Esophagus squamous epithelium (tissue), 4 donors: ENCODE measurements at regions not wholly inside any gene's neighbourhood (a gene's known extent, or its start where the extent isn't known, plus 50 kb on each side); places are given as distances from the start of the nearest gene placed in this dataset.

Source experiments
- POLR2A ChIP-seq, 4 donors: fragments of 450-650 bp; IDR thresholded peaks; one replicate each; pipeline ENCODE4 v1.6.1; 2017; ENCODE audit warnings: antibody characterized with exemption in 4 of 4, mild to moderate bottlenecking in 4 of 4, moderate library complexity in 3 of 4
- TF ChIP-seq, protein P1 (sequence below), 6 experiments: fragments of 450-650 bp in 4 of 6; fragments of 200-600 bp in 2 of 6; sonication (generic) in 2 of 6; IDR thresholded peaks; one replicate each; pipeline ENCODE4 v1.5.1; 2016 to 2019; ENCODE audit warnings: antibody characterized with exemption in 6 of 6, mild to moderate bottlenecking in 4 of 6, moderate library complexity in 4 of 6

DNA sequence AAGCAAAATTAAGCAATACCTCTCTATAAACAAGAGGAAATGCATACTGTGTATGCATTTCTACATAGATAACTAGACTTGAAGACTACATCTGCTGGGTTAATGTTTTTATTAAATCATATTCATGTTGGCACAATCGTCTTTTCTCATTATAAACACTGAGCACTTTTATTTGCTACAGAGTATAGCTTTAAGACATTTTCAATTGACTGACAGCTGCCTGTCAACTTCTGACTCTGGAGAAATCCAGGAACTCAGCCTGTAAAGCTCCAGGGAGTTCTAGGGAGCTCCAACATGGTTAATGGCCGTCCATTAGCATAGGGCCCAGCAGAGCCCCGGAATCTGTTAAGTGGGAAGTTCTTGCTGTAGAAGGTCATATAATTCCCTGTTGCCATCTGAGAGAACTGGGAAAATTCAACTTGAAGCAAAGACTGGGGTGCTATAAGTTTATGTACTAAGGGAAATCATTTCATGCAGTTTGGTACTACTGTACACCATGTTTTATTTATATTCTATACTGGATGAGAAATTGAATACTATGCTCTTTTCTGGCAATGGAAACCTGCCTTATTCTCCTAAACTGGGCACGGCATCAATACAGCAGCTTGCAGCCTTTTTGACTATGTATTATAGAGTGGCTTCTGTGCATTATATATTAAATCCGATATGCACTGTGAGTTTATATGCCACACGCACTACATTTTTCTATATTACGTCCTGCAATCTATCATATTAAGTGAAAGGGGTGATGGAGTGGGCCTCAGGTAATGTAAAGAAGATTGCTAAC is 243.5 kb upstream of the ZNF521 start:
- TF ChIP-seq, protein P1, sequence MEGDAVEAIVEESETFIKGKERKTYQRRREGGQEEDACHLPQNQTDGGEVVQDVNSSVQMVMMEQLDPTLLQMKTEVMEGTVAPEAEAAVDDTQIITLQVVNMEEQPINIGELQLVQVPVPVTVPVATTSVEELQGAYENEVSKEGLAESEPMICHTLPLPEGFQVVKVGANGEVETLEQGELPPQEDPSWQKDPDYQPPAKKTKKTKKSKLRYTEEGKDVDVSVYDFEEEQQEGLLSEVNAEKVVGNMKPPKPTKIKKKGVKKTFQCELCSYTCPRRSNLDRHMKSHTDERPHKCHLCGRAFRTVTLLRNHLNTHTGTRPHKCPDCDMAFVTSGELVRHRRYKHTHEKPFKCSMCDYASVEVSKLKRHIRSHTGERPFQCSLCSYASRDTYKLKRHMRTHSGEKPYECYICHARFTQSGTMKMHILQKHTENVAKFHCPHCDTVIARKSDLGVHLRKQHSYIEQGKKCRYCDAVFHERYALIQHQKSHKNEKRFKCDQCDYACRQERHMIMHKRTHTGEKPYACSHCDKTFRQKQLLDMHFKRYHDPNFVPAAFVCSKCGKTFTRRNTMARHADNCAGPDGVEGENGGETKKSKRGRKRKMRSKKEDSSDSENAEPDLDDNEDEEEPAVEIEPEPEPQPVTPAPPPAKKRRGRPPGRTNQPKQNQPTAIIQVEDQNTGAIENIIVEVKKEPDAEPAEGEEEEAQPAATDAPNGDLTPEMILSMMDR (IDR thresholded peaks at IDR 0.05) = no peak
- no peak for TF ChIP-seq POLR2A (IDR thresholded peaks at IDR 0.05)
